ENCODE measurements at regions not wholly inside any gene's neighbourhood (a gene's known extent, or its start where the extent isn't known, plus 50 kb on each side); places are given as distances from the start of the nearest gene placed in this dataset.

GRCh38 chr5:157920828-157921170 lies 61.9 kb upstream of the CLINT1 start:
- DNase-seq: no peak

GRCh38 chr5:157918811-157919742 lies 60.1 kb upstream of the CLINT1 start:
- no peak for DNase-seq

- DNase-seq: no peak
These were observed 59.2 kb upstream of the CLINT1 start for GRCh38 chr5:157917899-157918809.

- DNase-seq: no peak
These were observed 58.5 kb upstream of the CLINT1 start for GRCh38 chr5:157917491-157917890.

- no peak for DNase-seq
These were observed 56.7 kb upstream of the CLINT1 start for GRCh38 chr5:157915638-157916037.

- DNase-seq: no peak
These were observed 55.3 kb upstream of the CLINT1 start for GRCh38 chr5:157914151-157914788.

- no peak for DNase-seq
These were observed 54.6 kb upstream of the CLINT1 start for GRCh38 chr5:157913575-157913974.

- no peak for DNase-seq
These were observed 53.8 kb upstream of the CLINT1 start for GRCh38 chr5:157912621-157913325.

- no peak for DNase-seq
These were observed 52.6 kb upstream of the CLINT1 start for GRCh38 chr5:157911568-157911967.

All from NCI-H2227 treated with DMSO at 0.1 percent for 48 hours (cell line).